Omental fat pad (tissue), 3 donors: ENCODE measurements at regions not wholly inside any gene's neighbourhood (a gene's known extent, or its start where the extent isn't known, plus 50 kb on each side); places are given as distances from the start of the nearest gene placed in this dataset.

Experiments used
- ATAC-seq: fragments of 150-250 bp; one replicate; pipeline ENCODE4 v1.9.1; 2016; ENCODE audit warnings: mild to moderate bottlenecking, moderate library complexity; ENCODE audit not compliant: low FRiP score
- DNase-seq: peaks from one replicate; pipeline ENCODE4 v3.0.0-alpha.2; 2019; ENCODE audit warnings: low spot score
- CTCF ChIP-seq, 3 donors: fragments of 450-650 bp; IDR thresholded peaks; one replicate each; pipeline ENCODE4 v1.5.1; 2016 to 2017; ENCODE audit warnings: antibody characterized with exemption in 3 of 3, mild to moderate bottlenecking in 3 of 3, moderate library complexity in 2 of 3

GRCh38 chr5:103498800-103499551, 63.6 kb downstream of the NUDT12 start:
- ATAC-seq, result no peak
- DNase-seq, result no peak
- no peak for TF ChIP-seq CTCF (IDR thresholded peaks at IDR 0.05)

- no peak for DNase-seq
- no peak for TF ChIP-seq CTCF (IDR thresholded peaks at IDR 0.05)
- ATAC-seq, result no peak
Observed at GRCh38 chr5:103498211-103498610, 64.4 kb downstream of the NUDT12 start.

- DNase-seq (no peak), ATAC-seq (no peak)
- no peak for TF ChIP-seq CTCF (IDR thresholded peaks at IDR 0.05)
Observed at GRCh38 chr5:103497781-103498180, 64.8 kb downstream of the NUDT12 start.

- no peak for TF ChIP-seq CTCF (IDR thresholded peaks at IDR 0.05)
- DNase-seq (no peak), ATAC-seq (no peak)
Observed at GRCh38 chr5:103490030-103490739, 72.4 kb downstream of the NUDT12 start.

GRCh38 chr5:103489307-103489706, 73.3 kb downstream of the NUDT12 start:
- ATAC-seq, result no peak

GRCh38 chr5:103487822-103488493, 74.6 kb downstream of the NUDT12 start:
- no peak for DNase-seq
- no peak for ATAC-seq
- TF ChIP-seq CTCF (IDR thresholded peaks at IDR 0.05), result no peak

More at GRCh38 chr5:103489307-103489706, 73.3 kb downstream of the NUDT12 start:
- no peak for TF ChIP-seq CTCF (IDR thresholded peaks at IDR 0.05)
- no peak for DNase-seq
